Uterus (tissue), 3 donors: ENCODE measurements at regions not wholly inside any gene's neighbourhood (a gene's known extent, or its start where the extent isn't known, plus 50 kb on each side); places are given as distances from the start of the nearest gene placed in this dataset.

Experiments
- DNase-seq, 2 donors: peaks; one replicate each; pipeline ENCODE4 v3.0.0-alpha.2; 2019 to 2020
- H3K27ac ChIP-seq, 2 donors: fragments of 200-600 bp; sonication (generic); 1 replicate in 1 of 2; 2 replicates in 1 of 2; pipeline ENCODE4 v1.5.1; 2016 to 2018
- H3K27me3 ChIP-seq, 2 donors: fragments of 200-600 bp; sonication (generic); one replicate each; pipeline ENCODE4 v1.5.1; 2018 to 2019; ENCODE audit warnings: control low read depth in 1 of 2
- H3K36me3 ChIP-seq, 2 donors: fragments of 200-600 bp; sonication (generic); one replicate each; pipeline ENCODE4 v1.5.1; 2019; ENCODE audit warnings: control low read depth in 1 of 2
- H3K4me1 ChIP-seq, 2 donors: fragments of 200-600 bp; sonication (generic); one replicate each; pipeline ENCODE4 v1.5.1; 2018 to 2019; ENCODE audit warnings: control low read depth in 1 of 2
- H3K4me3 ChIP-seq, 2 donors: fragments of 200-600 bp; sonication (generic); 1 replicate in 1 of 2; 2 replicates in 1 of 2; pipeline ENCODE4 v1.5.1; 2018 to 2019; ENCODE audit warnings: mild to moderate bottlenecking in 1 of 2
- H3K9me3 ChIP-seq, 2 donors: fragments of 200-600 bp; sonication (generic); one replicate each; pipeline ENCODE4 v1.5.1; 2019; ENCODE audit warnings: control low read depth in 1 of 2
- POLR2A ChIP-seq, 2 donors: fragments of 450-650 bp; IDR thresholded peaks; one replicate each; pipeline ENCODE4 v1.6.1; 2016; ENCODE audit warnings: antibody characterized with exemption in 2 of 2, mild to moderate bottlenecking in 1 of 2, moderate library complexity in 1 of 2
- intact Hi-C: fragments of 100-400 bp; cut with DNase I; formaldehyde crosslinking; loops from one replicate; pipeline ENCODE4 v1.15.1; 2023; ENCODE audit warnings: low total_unique reads
- TF ChIP-seq, protein P1 (sequence below), 4 experiments: fragments of 200-600 bp in 2 of 4; fragments of 450-650 bp in 2 of 4; sonication (generic) in 2 of 4; IDR thresholded peaks; one replicate each; pipeline ENCODE4 v1.5.1; 2016 to 2019; ENCODE audit warnings: antibody characterized with exemption in 4 of 4, mild to moderate bottlenecking in 2 of 4, moderate library complexity in 1 of 4
- donor health status: DM: yes; HTN: yes; CAD: no.

DNA sequence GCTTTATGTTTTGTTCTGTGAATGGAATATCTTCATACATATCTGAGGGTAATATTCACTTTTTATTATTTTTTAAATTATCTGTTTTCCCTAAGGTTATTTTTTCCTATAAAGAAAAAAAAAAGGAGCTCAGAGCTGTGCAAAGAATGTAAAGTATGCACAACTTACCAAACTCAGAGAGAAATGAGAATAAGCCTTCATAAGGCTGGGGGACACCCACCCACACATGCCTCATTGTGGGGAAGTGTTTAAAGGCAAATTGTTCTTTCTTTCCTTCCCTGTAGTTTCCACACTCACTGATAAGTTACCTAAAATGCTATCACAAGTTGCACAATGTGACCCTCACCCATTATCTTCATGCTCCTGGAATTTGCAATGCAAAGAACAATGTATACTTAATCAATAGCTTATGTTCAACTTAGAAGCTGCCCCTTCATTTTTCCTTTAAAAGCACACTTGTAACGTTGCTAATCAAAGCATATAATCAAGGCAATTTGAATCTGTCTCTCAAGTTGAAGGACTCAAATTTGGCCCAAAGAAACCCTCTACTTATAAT lies 108.1 kb downstream of the GNAT3 start:
- TF ChIP-seq, protein P1, sequence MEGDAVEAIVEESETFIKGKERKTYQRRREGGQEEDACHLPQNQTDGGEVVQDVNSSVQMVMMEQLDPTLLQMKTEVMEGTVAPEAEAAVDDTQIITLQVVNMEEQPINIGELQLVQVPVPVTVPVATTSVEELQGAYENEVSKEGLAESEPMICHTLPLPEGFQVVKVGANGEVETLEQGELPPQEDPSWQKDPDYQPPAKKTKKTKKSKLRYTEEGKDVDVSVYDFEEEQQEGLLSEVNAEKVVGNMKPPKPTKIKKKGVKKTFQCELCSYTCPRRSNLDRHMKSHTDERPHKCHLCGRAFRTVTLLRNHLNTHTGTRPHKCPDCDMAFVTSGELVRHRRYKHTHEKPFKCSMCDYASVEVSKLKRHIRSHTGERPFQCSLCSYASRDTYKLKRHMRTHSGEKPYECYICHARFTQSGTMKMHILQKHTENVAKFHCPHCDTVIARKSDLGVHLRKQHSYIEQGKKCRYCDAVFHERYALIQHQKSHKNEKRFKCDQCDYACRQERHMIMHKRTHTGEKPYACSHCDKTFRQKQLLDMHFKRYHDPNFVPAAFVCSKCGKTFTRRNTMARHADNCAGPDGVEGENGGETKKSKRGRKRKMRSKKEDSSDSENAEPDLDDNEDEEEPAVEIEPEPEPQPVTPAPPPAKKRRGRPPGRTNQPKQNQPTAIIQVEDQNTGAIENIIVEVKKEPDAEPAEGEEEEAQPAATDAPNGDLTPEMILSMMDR (IDR thresholded peaks at IDR 0.05), result no peak
- TF ChIP-seq POLR2A (IDR thresholded peaks at IDR 0.05), result no peak
- no peaks in the 10 kb centered on the region for H3K36me3 ChIP-seq
- H3K4me3 ChIP-seq, result no peak overlapping the region
- no peak overlapping the region for H3K27ac ChIP-seq
- DNase-seq, result no peak
- H3K9me3 ChIP-seq, result no peaks in the 10 kb centered on the region
- no peaks in the 10 kb centered on the region for H3K27me3 ChIP-seq
- H3K4me1 ChIP-seq, result no peaks in the 10 kb centered on the region
- intact Hi-C loops, result no loop called here

DNA sequence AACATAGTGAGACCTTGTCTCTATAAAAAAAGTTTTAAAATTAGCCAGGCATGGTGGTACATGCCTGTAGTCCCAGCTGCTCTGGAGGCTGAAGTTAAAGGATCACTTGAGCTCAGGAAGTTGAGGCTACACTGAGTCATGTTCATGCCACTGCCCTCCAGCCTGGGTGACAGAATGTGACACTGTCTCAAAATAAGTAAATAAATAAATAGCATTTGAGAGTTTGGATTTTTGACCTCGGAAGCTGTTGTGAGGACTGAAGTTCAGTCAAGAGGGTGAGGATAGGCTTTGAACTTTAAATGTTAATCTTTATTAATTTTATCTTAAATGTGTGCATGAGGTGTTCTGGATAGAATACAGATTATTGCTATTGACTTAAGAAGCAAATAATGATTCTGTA lies 110.2 kb downstream of the GNAT3 start:
- TF ChIP-seq, protein P1 (IDR thresholded peaks at IDR 0.05), result no peak
- TF ChIP-seq POLR2A (IDR thresholded peaks at IDR 0.05), result no peak
- H3K27ac ChIP-seq, result no peak overlapping the region
- no peaks in the 10 kb centered on the region for H3K36me3 ChIP-seq
- no peaks in the 10 kb centered on the region for H3K4me1 ChIP-seq
- no peaks in the 10 kb centered on the region for H3K9me3 ChIP-seq
- no peak for DNase-seq
- H3K4me3 ChIP-seq, result no peak overlapping the region
- no peaks in the 10 kb centered on the region for H3K27me3 ChIP-seq
- intact Hi-C loops, result no loop called here

DNA sequence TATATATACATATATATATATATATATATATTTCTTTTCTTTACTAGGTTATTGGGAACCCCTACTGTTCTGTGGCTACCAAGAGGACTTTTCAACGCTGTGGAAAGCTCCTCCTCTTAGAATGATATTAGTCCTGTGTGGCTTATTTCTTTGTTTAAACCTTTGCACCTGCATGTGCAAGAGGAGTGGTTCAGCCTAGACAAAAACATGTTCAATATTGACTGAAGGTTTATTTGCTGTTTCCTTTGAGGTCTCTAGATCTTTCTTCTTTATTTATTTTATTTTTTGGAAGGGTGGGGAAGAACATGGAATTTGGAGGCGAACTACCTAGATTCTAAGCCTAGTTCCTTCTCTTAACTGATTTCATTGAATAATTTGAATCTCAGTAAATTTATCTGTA lies 118.1 kb downstream of the GNAT3 start:
- H3K4me1 ChIP-seq, result no peaks in the 10 kb centered on the region
- TF ChIP-seq POLR2A (IDR thresholded peaks at IDR 0.05), result no peak
- TF ChIP-seq, protein P1 (IDR thresholded peaks at IDR 0.05), result no peak
- H3K36me3 ChIP-seq, result no peaks in the 10 kb centered on the region
- DNase-seq, result no peak
- no peaks in the 10 kb centered on the region for H3K9me3 ChIP-seq
- H3K27ac ChIP-seq, result no peak overlapping the region
- intact Hi-C loops, result no loop called here
- H3K4me3 ChIP-seq, result no peak overlapping the region
- H3K27me3 ChIP-seq, result no peaks in the 10 kb centered on the region

DNA sequence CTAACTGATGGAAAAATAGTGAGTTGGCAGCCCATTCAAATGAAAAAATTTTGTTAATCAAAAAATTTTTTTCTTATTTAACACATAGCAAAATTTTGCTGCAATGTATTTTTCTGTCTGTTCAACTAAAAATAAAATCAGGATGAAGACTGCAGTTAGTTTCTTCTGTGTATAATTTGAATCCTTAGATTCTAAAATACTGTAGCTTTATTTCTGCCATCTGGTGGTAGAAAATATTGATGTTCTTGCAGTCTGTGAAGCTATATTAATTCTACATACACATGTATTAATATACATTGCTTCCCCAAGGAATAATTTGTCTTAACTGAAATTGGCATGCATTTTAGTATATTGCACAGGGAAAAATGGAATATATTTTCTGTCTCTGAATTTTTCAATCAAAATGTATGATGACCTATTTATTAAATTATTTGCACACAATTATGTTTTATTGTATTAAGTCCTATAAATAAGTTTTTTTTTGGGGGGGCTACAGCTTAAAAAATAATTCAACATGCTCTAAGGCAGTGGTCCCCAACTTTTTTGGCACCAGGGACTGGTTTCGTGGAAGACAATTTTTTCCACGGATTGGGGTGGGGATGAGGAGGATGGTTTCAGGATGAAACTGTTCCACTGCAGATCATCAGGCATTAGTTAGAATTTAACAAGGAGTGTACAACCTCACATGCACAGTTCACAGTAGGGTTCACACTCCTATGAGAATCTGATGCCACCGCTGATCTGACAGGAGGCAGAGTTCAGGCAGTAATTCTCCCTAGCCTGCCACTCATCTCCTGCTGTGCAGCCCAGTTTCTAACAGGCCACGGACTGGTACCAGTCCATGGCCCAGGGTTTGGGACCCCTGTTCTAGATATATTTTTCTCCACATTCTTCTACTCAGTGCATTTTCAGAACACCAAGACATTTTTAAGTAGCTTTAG lies 119.4 kb downstream of the GNAT3 start:
- no peak overlapping the region for H3K4me3 ChIP-seq
- H3K36me3 ChIP-seq, result no peaks in the 10 kb centered on the region
- no peak for TF ChIP-seq POLR2A (IDR thresholded peaks at IDR 0.05)
- TF ChIP-seq, protein P1 (IDR thresholded peaks at IDR 0.05), result peak; percentile 32 to 56 (median 48)
- H3K27ac ChIP-seq, result no peak overlapping the region
- DNase-seq, result no peak
- no peaks in the 10 kb centered on the region for H3K4me1 ChIP-seq
- intact Hi-C loops, result no loop called here
- no peaks in the 10 kb centered on the region for H3K9me3 ChIP-seq
- H3K27me3 ChIP-seq, result no peaks in the 10 kb centered on the region

DNA sequence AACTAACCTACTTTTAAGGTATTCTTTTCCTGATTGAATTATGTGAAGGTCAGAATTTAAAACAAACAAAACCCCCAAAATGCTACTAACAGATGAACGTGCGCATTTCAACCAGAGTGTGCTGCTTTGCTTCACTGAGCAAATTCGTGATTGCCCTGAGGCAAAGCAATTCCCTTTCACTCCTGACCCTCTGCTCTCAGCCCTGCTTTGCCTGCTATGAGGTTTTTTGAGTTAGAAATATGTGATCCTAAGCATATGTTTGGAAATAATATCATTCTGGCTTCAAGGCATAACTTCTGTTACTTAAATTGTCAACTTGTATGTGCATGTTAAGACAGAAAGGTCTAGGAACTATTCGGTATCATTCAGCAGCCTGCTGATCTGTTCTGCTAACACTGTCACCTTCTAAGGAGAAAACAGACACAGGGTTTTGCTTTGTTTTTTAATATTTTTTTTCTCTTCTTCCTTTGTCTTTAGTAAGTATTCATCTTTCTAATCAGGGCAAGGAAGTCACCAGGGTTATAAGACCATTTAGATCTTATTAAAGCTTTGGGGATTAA lies 124.2 kb downstream of the GNAT3 start:
- TF ChIP-seq, protein P1 (IDR thresholded peaks at IDR 0.05), result no peak
- no peak for TF ChIP-seq POLR2A (IDR thresholded peaks at IDR 0.05)
- H3K27me3 ChIP-seq, result no peaks in the 10 kb centered on the region
- no peaks in the 10 kb centered on the region for H3K9me3 ChIP-seq
- no peaks in the 10 kb centered on the region for H3K36me3 ChIP-seq
- intact Hi-C loops, result no loop called here
- no peaks in the 10 kb centered on the region for H3K4me1 ChIP-seq
- no peak overlapping the region for H3K27ac ChIP-seq
- no peak for DNase-seq
- no peak overlapping the region for H3K4me3 ChIP-seq
